ENCODE measurements at regions not wholly inside any gene's neighbourhood (a gene's known extent, or its start where the extent isn't known, plus 50 kb on each side); places are given as distances from the start of the nearest gene placed in this dataset.

DNA sequence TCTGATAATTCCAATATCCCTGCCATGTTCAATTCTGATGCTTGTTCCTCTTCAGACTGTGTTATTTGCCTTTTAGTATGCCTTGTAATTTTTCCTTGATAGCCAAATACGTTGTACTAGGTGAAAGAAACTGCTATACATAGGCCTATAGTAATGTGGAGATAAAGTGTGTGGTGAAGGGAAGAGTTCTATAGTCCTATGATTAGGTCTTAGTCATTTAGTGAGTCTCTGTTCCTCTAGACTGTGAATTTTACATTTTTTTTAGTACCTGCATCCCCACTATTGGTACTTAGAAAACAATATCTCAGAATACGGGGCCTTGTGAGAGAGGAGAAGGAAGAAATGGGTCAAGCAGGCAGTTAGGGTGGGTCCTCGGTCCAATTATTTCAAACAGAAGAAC, 59.6 kb upstream of the SEMA3E start:
- TF ChIP-seq EZH2phosphoT487 (IDR thresholded peaks at IDR 0.05; ENCODE audit: insufficient read depth, low read depth) (no peak), EZH2 (IDR thresholded peaks at IDR 0.05; ENCODE audit: insufficient read depth, poor library complexity, severe bottlenecking) (no peak)
- Histone ChIP-seq H3F3A (ENCODE audit: insufficient read depth) (no peaks in the 10 kb centered on the region), H3K9ac (no peak overlapping the region), H4K20me1 (ENCODE audit: insufficient read depth) (no peaks in the 10 kb centered on the region), H3K4me1 (ENCODE audit: insufficient read depth) (no peaks in the 10 kb centered on the region), H3K36me3 (ENCODE audit: low read depth) (no peaks in the 10 kb centered on the region), H3K27ac (no peak overlapping the region), H3K9me3 (ENCODE audit: low read depth) (no peaks in the 10 kb centered on the region), H3K9me2 (ENCODE audit: insufficient read depth) (no peaks in the 10 kb centered on the region), H3K79me2 (ENCODE audit: insufficient read depth) (no peaks in the 10 kb centered on the region), H3K4me2 (ENCODE audit: unreplicated experiment) (no peak overlapping the region), H2AFZ (no peak overlapping the region), H3K27me3 (replicated peaks; ENCODE audit: insufficient read depth) (no peaks in the 10 kb centered on the region), H3K4me3 (no peak overlapping the region)
- no peak for DNase-seq
- in situ Hi-C loops (cut with MboI): no loop called here
- WGBS, 2 experiments (ENCODE audit: low coverage in 1 of 2, low lambda C conversion rate in 2 of 2, missing lambda C conversion rate in 2 of 2): 37 to 46% methylated on average over 3 of the region's 3 CpGs

DNA sequence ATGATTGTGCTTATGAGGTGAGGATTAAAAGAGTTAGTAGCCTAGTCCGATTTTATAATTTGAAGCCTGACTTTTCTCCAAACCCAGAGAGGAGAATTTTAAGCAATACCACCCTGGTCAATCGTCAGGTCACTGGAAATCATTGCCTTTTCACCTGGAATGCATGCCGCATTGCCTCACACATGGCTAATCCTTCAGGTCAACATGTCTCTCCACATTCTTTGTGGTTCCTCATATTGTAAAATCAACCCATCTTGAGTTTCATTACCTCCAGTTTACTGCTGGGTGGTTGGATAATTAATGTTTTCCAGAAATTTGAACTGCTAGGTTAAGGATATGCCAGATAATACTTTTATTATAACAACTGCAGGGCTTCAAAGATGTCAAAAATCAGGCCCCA, 55.6 kb upstream of the SEMA3E start:
- H3K36me3 ChIP-seq (ENCODE audit: low read depth): no peaks in the 10 kb centered on the region
- H2AFZ ChIP-seq: no peak overlapping the region
- H3K79me2 ChIP-seq (ENCODE audit: insufficient read depth): no peaks in the 10 kb centered on the region
- no peak overlapping the region for H3K9ac ChIP-seq
- no peaks in the 10 kb centered on the region; the same call in 1 of the 2 replicates for H3K27me3 ChIP-seq (replicated peaks; ENCODE audit: insufficient read depth)
- H4K20me1 ChIP-seq (ENCODE audit: insufficient read depth): no peaks in the 10 kb centered on the region
- in situ Hi-C loops (cut with MboI): no loop called here
- no peaks in the 10 kb centered on the region for H3K9me2 ChIP-seq (ENCODE audit: insufficient read depth)
- no peak for DNase-seq
- H3K9me3 ChIP-seq (ENCODE audit: low read depth): no peaks in the 10 kb centered on the region
- TF ChIP-seq EZH2phosphoT487 (IDR thresholded peaks at IDR 0.05; ENCODE audit: insufficient read depth, low read depth) (no peak), EZH2 (IDR thresholded peaks at IDR 0.05; ENCODE audit: insufficient read depth, poor library complexity, severe bottlenecking) (no peak)
- H3K4me2 ChIP-seq (ENCODE audit: unreplicated experiment): no peak overlapping the region
- H3F3A ChIP-seq (ENCODE audit: insufficient read depth): no peaks in the 10 kb centered on the region
- no peak overlapping the region for H3K27ac ChIP-seq
- H3K4me3 ChIP-seq: no peak overlapping the region
- WGBS, 2 experiments (ENCODE audit: low coverage in 1 of 2, low lambda C conversion rate in 2 of 2, missing lambda C conversion rate in 2 of 2): 62% methylated on average over 3 of the region's 3 CpGs
- no peaks in the 10 kb centered on the region for H3K4me1 ChIP-seq (ENCODE audit: insufficient read depth)

GRCh38 chr7:83702446-83702845, 53.5 kb upstream of the SEMA3E start:
- no peak overlapping the region for H3K9ac ChIP-seq

GRCh38 chr7:83701736-83702135, 52.8 kb upstream of the SEMA3E start:
- no peak for DNase-seq
- H3K36me3 ChIP-seq (ENCODE audit: low read depth): no peaks in the 10 kb centered on the region
- no peaks in the 10 kb centered on the region for H3K9me2 ChIP-seq (ENCODE audit: insufficient read depth)
- no peak overlapping the region for H3K27ac ChIP-seq
- H4K20me1 ChIP-seq (ENCODE audit: insufficient read depth): no peaks in the 10 kb centered on the region
- no peak overlapping the region for H3K9ac ChIP-seq
- no peak overlapping the region for H2AFZ ChIP-seq
- no peaks in the 10 kb centered on the region for H3F3A ChIP-seq (ENCODE audit: insufficient read depth)
- H3K4me1 ChIP-seq (ENCODE audit: insufficient read depth): no peaks in the 10 kb centered on the region
- H3K4me2 ChIP-seq (ENCODE audit: unreplicated experiment): no peak overlapping the region
- no peaks in the 10 kb centered on the region for H3K79me2 ChIP-seq (ENCODE audit: insufficient read depth)
- H3K4me3 ChIP-seq: no peak overlapping the region
- TF ChIP-seq EZH2 (IDR thresholded peaks at IDR 0.05; ENCODE audit: insufficient read depth, poor library complexity, severe bottlenecking) (no peak), EZH2phosphoT487 (IDR thresholded peaks at IDR 0.05; ENCODE audit: insufficient read depth, low read depth) (no peak)
- no peaks in the 10 kb centered on the region; the same call in 1 of the 2 replicates for H3K27me3 ChIP-seq (replicated peaks; ENCODE audit: insufficient read depth)
- in situ Hi-C loops (cut with MboI): no loop called here
- no peaks in the 10 kb centered on the region for H3K9me3 ChIP-seq (ENCODE audit: low read depth)

More at GRCh38 chr7:83702446-83702845, 53.5 kb upstream of the SEMA3E start:
- H3K4me3 ChIP-seq: no peak overlapping the region
- no peaks in the 10 kb centered on the region for H4K20me1 ChIP-seq (ENCODE audit: insufficient read depth)
- no peak for TF ChIP-seq EZH2 (IDR thresholded peaks at IDR 0.05; ENCODE audit: insufficient read depth, poor library complexity, severe bottlenecking)
- H3K36me3 ChIP-seq (ENCODE audit: low read depth): no peaks in the 10 kb centered on the region
- in situ Hi-C loops (cut with MboI): no loop called here
- H3K9me2 ChIP-seq (ENCODE audit: insufficient read depth): no peaks in the 10 kb centered on the region
- H3K79me2 ChIP-seq (ENCODE audit: insufficient read depth): no peaks in the 10 kb centered on the region
- no peak overlapping the region for H3K4me2 ChIP-seq (ENCODE audit: unreplicated experiment)
- 67 to 71% methylated on average over 1 of the region's 1 CpG for WGBS, 2 experiments (ENCODE audit: low coverage in 1 of 2, low lambda C conversion rate in 2 of 2, missing lambda C conversion rate in 2 of 2)
- H3F3A ChIP-seq (ENCODE audit: insufficient read depth): no peaks in the 10 kb centered on the region
- H3K9me3 ChIP-seq (ENCODE audit: low read depth): no peaks in the 10 kb centered on the region
- DNase-seq: no peak
- H3K27me3 ChIP-seq (replicated peaks; ENCODE audit: insufficient read depth): no peaks in the 10 kb centered on the region; the same call in 1 of the 2 replicates
- no peak overlapping the region for H3K27ac ChIP-seq
- H3K4me1 ChIP-seq (ENCODE audit: insufficient read depth): no peaks in the 10 kb centered on the region
- H2AFZ ChIP-seq: no peak overlapping the region
